H7 (cell line): ENCODE measurements at regions not wholly inside any gene's neighbourhood (a gene's known extent, or its start where the extent isn't known, plus 50 kb on each side); places are given as distances from the start of the nearest gene placed in this dataset.

Source experiments
- DNase-seq: peaks from one replicate; pipeline ENCODE4 v3.0.0; 2012
- H3K27me3 ChIP-seq: 2 replicates; pipeline ENCODE4 v1.6.0; 2011; ENCODE audit warnings: mild to moderate bottlenecking, low read length; ENCODE audit not compliant: control insufficient read depth, insufficient read depth
- H3K36me3 ChIP-seq: replicated peaks from 2 replicates; pipeline ENCODE4 v1.5.1; 2011; ENCODE audit warnings: low read length; ENCODE audit not compliant: control insufficient read depth, insufficient read depth
- H3K4me3 ChIP-seq: 2 replicates; pipeline ENCODE4 v1.5.1; 2011; ENCODE audit warnings: low read depth, mild to moderate bottlenecking, control low read depth, low read length, moderate library complexity; ENCODE audit not compliant: insufficient read depth

GRCh38 chr13:103371271-103371670, 305.1 kb upstream of the SLC10A2 start:
- no peak overlapping the region for H3K4me3 ChIP-seq
- H3K27me3 ChIP-seq: no peaks in the 10 kb centered on the region
- no peak for DNase-seq
- H3K36me3 ChIP-seq: no peaks in the 10 kb centered on the region

DNA sequence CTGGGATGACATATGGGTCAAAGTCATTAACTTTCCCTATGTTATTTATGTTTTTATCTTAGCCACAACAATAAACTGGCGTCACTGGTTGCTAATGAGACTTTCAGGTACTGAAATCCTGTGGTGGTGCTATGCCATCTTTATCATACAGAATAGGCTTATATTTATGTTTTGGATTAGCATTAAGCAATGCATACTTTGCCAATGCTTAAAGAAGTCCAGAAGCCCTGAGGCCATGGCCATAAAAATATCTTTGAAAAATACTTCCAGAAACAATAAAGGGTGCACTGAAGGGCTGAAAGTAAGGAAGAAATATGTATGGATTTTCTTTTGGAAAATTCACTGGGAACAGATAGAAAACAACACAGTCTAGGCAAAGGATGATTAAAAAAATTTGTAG, 304.6 kb upstream of the SLC10A2 start:
- no peak overlapping the region for H3K4me3 ChIP-seq
- H3K27me3 ChIP-seq: no peaks in the 10 kb centered on the region
- H3K36me3 ChIP-seq: no peaks in the 10 kb centered on the region
- DNase-seq: no peak

GRCh38 chr13:103358255-103358932, 292.2 kb upstream of the SLC10A2 start:
- DNase-seq: no peak

DNA sequence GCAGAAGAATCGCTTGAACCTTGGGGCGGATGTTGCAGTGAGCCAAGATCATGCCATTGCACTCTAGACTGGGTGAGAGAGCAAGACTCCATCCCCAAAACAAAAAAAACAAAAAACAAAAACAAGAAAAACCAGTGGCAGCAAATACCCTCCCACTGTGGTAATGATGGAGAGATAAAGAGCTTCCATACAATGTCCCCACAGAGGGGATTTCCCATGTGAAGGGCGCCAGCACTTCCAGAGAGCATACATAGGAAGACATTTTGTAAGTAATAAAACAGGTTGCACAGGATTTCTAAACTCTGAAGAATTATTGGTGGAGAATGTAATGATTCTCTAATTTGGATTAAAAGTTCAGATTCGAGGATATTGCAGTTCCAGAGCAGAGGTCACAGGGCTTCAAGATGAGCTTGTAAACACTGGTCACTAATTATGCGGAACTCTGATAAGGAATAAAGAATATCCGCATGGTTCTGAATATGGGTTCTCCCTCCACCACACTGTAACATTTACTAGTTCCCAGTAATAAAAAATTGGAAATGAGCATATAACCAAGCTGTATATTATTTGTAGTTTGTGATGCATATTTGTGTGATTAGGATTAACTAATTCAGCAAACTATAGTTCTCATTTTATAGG, 290.1 kb upstream of the SLC10A2 start:
- Histone ChIP-seq H3K27me3 (no peaks in the 10 kb centered on the region), H3K36me3 (no peaks in the 10 kb centered on the region), H3K4me3 (no peak overlapping the region)
- no peak for DNase-seq

More at GRCh38 chr13:103358255-103358932, 292.2 kb upstream of the SLC10A2 start:
- Histone ChIP-seq H3K27me3 (no peaks in the 10 kb centered on the region), H3K4me3 (no peak overlapping the region), H3K36me3 (no peaks in the 10 kb centered on the region)

- Histone ChIP-seq H3K4me3 (no peak overlapping the region), H3K27me3 (no peaks in the 10 kb centered on the region), H3K36me3 (no peaks in the 10 kb centered on the region)
- DNase-seq: no peak
Measured at GRCh38 chr13:103354171-103354570, 288.0 kb upstream of the SLC10A2 start.

DNA sequence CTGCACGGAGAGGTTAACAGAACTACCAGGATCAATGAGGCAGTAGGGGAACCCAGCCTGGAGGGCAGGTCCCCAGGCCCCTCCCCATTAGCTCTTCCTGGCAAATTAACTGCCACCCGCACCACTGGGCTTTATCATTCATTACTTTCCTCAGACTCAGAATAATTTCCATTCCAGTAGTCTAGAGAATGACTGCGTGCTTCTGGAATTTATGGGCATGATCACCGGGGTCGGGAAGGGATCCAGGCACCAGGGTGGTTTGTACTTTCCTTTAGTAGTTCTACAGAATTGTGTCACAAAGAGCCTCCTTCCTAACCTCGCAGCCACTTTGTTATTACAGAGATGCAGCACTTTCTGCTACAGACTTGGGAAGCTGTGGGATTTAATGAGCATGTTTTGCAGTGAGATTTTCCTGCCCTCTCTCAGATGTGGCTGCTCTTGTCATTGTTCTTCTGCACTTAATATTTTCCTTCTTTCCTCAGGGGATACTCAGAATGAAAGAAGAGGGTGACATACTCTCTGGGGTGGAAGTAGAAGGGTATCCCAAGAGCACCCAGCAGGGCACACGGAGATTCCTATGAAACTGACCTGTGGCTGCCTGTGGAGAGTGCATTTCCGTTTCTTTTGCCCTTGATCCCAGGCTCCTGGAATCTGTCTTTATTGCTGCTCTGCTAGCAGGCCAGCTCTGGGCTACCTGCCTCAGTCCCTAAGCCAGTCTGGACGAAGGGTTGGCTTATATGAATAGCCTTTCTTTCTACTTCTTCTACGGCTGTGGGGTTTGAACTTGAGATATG, 285.0 kb upstream of the SLC10A2 start:
- peak; percentile 32 for DNase-seq
- H3K4me3 ChIP-seq: peak overlapping the region; percentile 17
- no peaks in the 10 kb centered on the region for H3K27me3 ChIP-seq
- H3K36me3 ChIP-seq: no peaks in the 10 kb centered on the region

- Histone ChIP-seq H3K27me3 (no peaks in the 10 kb centered on the region), H3K4me3 (no peak overlapping the region), H3K36me3 (no peaks in the 10 kb centered on the region)
- no peak for DNase-seq
Measured at GRCh38 chr13:103350147-103350546, 283.9 kb upstream of the SLC10A2 start.

GRCh38 chr13:103349211-103349980, 283.2 kb upstream of the SLC10A2 start:
- no peak for DNase-seq
- H3K4me3 ChIP-seq: no peak overlapping the region
- no peaks in the 10 kb centered on the region for H3K36me3 ChIP-seq
- no peaks in the 10 kb centered on the region for H3K27me3 ChIP-seq

DNA sequence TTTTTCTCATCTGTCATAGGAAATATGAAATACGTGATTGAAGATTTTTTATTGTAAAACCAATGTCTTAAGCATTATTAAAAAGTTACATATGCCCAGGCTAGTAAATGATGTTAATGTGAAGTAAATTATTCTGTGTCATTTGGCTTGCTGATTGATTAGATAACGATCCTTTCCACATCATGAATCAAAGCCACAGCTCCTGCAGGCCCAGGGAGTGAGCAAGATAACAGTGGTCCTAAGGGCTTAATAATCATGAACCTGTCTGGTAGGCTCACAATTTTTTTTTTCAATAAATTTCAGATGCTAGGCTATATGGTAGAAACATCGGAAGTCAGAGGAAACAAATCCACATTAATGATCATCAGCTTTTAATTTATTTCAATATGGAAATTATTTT, 269.0 kb upstream of the SLC10A2 start:
- DNase-seq: no peak
- Histone ChIP-seq H3K4me3 (no peak overlapping the region), H3K27me3 (no peaks in the 10 kb centered on the region), H3K36me3 (no peaks in the 10 kb centered on the region)

DNA sequence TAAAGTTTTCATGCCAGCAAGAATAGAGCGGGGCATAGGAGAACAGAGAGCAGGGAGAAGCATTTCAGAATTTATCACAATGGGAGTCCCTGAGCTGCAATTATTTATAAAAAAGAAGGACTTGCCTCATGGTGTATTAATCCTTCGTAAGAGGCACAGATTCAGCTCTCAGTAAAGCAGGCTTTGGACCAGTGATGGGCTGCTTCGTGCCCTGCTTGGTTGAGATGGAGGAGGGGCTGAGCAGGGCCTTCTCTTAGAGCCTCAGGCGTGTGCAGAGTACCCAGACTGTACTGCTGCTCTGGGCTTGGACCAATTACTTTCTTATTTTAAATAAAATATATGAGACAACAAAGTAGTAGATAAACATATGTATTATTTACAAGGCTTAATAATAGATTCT, 265.7 kb upstream of the SLC10A2 start:
- H3K4me3 ChIP-seq: no peak overlapping the region
- no peak for DNase-seq
- no peaks in the 10 kb centered on the region for H3K36me3 ChIP-seq
- H3K27me3 ChIP-seq: no peaks in the 10 kb centered on the region

- no peaks in the 10 kb centered on the region for H3K36me3 ChIP-seq
- DNase-seq: no peak
- H3K4me3 ChIP-seq: no peak overlapping the region
- H3K27me3 ChIP-seq: no peaks in the 10 kb centered on the region
Measured at GRCh38 chr13:103328899-103329298, 262.7 kb upstream of the SLC10A2 start.

DNA sequence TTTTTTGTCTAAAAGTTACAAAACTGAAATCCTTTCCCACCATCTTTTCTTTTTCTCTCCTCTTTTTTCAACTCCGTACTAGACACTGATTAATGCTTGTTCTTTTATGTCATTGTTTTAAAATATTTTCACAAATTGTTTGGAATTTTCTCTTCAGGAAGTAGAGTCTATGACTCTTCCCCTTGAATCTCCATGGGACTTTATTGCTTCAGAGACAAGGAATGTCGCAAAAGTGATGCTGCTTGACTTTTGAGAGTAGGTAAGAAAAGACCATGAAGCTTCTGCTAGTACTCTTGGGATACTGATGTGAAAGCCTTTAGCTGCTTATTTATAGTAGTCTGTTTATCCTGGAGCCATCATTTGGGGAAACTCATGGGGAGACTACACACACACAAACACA, 260.1 kb upstream of the SLC10A2 start:
- Histone ChIP-seq H3K27me3 (no peaks in the 10 kb centered on the region), H3K36me3 (no peaks in the 10 kb centered on the region), H3K4me3 (no peak overlapping the region)
- no peak for DNase-seq

- no peaks in the 10 kb centered on the region for H3K27me3 ChIP-seq
- peak; percentile 3 for DNase-seq
- no peak overlapping the region for H3K4me3 ChIP-seq
- no peaks in the 10 kb centered on the region for H3K36me3 ChIP-seq
Measured at GRCh38 chr13:103325672-103326071, 259.5 kb upstream of the SLC10A2 start.

DNA sequence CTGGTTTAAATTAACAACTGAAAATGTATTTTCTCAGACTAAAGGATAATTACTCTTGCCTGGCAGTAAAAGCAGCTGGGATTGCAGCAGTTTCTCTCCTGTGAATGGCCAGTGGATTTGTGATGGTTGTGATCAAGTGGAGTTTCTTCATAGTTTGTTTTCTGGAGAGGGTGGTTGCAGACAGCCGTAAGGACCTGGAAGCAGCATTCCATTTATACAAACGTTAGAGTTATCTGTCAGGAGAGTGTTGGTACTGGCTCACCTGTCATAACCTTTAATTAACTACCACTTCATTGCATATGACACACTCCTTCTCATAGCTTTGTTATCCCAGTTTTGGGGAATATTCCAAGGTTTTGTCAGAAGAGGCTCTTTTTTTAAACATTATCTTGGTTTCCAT, 258.4 kb upstream of the SLC10A2 start:
- Histone ChIP-seq H3K4me3 (no peak overlapping the region), H3K27me3 (no peaks in the 10 kb centered on the region), H3K36me3 (no peaks in the 10 kb centered on the region)
- no peak for DNase-seq
